Activated T-cell treated with anti-CD3 and anti-CD28 coated beads for 24 hours (primary cell): ENCODE measurements at regions not wholly inside any gene's neighbourhood (a gene's known extent, or its start where the extent isn't known, plus 50 kb on each side); places are given as distances from the start of the nearest gene placed in this dataset.
A peak's percentile ranks its signal among the peaks of the same experiment; 100 is the strongest.

Source experiments
- DNase-seq: peaks from one replicate; pipeline ENCODE4 v3.0.0-alpha.2; 2020; ENCODE audit warnings: low read depth

DNA sequence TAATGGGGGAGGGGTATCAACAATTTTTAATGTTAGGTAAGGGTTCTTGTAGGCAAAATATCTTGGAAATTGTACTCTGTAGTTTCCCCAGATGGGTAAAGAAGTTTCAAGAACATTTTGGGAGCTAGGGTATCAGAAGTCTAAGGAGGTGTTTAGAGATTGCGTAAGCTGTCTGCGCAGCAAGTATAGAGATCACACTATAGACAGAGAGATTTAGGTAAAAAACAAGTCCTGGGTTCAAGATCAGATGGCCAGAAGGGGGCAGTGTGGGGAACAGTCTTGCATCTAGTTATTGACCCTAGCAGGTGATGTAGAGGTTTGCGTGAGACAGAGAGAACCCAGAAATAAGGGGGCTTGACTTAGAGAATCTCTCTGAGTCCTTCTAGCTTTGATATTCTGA lies 80.8 kb downstream of the S1PR1 start:
- no peak for DNase-seq

GRCh38 chr1:101323535-101323934 lies 86.7 kb downstream of the S1PR1 start:
- no peak for DNase-seq

DNA sequence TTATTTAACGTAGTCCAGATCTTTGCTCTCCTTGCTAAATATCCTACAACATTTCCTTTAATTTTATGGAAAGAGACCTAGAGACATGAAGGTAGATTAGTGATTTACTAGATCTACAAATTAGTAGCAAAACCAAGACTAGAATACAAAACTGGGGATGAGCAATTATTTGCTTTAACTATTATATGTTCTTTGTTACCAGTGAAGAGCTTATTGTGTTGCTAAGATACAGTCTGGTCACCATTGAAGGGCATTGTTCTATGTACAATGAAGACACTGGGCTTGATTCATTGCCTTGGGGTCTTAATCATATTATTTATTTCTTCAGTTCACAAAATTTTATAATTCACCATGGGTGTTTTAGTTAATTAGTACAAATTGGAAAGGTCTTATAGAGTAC lies 88.3 kb downstream of the S1PR1 start:
- DNase-seq: no peak

DNA sequence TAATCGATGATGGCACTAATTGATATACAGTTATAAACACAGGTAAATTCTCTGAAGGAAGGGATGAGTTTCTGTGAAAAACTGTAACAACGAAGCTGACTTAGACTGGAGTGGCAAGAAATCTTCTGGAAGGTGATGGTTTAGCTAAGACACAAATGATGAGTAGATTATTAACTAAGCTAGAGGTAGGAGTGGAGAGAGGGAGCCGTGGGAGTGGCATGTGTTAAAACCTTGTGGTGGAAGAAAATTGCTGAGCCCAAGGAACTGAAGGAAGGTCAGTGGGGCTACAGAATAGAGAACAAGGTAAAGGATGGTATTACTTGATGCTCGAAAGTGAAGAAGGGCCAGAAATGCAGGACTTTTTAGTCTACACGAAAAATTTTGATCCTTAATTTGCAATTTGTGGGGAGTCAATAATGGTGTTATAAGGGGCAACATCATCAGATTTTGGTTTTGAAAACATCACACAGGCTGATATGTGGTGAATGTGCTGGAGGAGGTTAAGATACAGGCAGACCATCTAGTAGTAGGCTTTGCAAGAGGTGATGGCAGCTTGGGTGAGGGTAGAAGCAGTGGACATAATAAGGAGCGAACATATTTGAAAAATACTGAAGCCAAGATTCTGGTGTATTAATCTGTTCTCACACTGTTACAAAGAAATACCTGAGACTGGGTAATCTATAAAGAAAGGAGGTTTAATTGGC lies 93.8 kb downstream of the S1PR1 start:
- DNase-seq: no peak

- no peak for DNase-seq
Measured at GRCh38 chr1:101331794-101332193, 95.0 kb downstream of the S1PR1 start.

GRCh38 chr1:101332633-101333032 lies 95.8 kb downstream of the S1PR1 start:
- no peak for DNase-seq

GRCh38 chr1:101333186-101333585 lies 96.4 kb downstream of the S1PR1 start:
- no peak for DNase-seq

DNA sequence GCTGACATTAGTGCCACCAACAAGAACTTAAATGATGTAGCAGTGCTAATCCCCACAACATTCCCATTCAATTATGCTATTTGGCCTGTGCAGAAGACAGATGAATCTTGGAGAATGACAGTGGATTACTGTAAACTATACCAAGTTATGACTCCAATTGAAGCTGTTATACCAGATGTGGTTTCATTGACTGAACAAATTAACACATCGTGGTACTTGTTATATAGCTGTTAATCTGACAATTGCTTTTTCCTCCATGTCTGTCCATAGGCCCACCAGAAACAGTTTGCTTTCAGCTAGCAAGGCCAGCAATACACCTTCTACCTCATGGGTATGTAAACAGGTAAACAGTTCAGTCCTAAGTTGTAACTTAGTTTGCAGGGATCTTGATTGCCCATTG lies 101.1 kb downstream of the S1PR1 start:
- no peak for DNase-seq

DNA sequence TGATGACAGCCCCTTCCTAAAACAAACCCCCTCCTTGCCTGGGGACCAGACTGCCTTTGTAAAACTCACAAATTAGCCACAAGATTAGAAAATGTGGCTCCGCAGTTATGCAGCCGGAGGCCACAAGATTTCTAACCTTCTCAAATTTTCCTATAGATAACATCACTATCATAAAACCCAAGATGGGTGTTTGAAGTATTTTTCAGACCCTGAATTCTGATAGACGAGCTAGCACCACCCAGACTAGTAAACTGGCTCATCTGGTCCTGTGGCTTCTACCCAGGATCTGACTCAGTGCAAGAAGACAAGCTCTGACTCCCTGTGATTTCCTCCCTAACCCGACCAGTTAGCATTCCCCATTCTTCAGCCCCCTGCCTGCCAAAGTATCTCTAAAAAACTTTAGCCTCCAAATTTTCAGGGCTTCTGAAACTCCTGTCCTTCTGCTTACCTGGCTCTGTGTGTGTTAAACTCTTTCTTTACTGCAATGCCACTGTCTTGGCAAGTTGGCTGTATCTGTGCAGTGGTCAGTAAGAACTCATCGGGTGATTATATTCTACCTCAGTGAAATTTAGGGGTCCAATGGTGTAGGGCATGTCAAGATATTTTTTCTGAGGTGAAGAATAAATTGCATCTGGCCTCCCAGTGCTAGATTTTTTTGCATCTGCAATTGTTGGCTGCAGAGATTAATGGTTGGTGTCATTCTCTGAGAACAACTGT lies 102.1 kb downstream of the S1PR1 start:
- no peak for DNase-seq

DNA sequence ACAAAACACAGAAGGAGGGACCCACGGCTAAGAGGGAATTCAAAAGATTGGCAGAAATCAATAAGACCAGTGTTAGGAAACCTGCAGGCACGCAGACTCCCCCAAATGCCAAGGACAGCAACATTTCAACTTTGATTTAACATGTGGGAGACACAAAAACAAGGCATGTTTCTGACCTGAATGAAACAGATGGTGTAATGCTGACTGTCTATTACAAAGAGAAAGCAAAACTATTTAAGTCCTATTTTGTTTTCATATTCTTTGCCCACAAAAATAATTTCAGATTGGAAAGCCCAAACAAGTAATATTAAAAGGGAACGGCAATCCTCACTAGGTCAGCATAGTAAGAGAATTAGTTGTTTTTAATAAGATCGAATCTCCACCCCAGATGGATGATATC lies 107.9 kb downstream of the S1PR1 start:
- no peak for DNase-seq

DNA sequence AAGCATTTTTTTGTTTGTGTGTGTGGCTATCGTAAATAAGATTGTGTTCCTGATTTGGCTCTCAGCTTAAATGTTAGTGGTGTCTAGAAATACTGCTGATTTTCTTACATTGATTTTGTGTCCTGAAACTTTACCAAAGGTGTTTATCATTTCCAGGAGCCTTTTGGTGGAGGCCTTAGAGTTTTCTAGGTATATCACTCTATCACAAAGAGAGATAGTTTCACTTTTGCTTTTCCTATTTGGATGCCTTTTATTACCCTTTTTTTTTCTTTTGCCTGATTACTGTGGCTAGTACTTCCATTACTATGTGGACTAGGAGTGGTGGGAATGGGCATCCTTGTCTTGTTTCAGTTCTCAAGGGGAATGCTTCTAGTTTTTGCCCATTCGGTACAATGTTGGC lies 109.6 kb downstream of the S1PR1 start:
- no peak for DNase-seq

GRCh38 chr1:101356013-101356412 lies 119.2 kb downstream of the S1PR1 start:
- DNase-seq: no peak

- no peak for DNase-seq
Measured at GRCh38 chr1:101356604-101357443, 120.0 kb downstream of the S1PR1 start.

DNA sequence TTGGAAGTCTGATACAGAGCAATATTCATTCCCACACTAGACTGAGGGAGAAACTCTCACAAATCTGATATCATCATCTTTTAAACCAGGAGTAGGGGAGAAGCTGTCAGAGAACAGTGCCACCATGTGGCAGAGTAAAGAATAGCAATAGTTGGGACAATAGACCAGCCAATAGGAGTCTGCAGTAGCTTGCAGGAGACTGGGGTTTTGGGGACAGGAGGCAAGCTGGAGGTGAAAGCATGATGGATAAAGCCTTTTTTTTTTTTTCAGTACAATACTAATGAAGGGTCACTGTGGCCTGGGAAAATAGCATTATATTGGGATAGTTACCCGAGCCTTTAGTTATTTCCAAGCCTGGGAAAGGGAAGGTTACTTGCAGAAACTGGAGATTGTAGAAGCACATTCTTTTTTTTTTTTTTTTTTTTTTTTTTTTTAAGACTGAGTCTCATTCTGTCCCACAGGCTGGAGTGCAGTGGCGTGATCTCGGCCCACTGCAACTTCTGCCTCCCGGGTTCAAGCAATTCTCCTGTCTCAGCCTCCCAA lies 120.7 kb downstream of the S1PR1 start:
- peak; percentile 71 for DNase-seq

DNA sequence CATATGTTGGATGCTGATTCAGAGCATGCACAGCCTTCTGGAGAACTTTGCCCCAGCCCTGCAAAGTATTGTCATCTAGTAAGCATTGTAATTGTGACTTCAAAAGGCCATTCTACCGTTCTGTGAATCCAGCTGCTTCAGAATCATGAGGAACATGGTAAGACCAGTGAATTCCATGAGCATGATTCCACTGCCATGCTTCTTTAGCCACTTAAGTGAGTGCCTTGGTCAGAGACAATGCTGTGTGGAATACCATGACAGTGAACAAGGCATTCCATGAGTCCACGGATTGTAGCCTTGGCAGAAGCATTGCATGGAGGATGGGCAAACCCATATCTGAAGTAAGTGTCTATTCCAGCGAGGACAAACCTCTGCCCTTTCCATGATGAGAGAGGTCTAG lies 123.7 kb downstream of the S1PR1 start:
- no peak for DNase-seq

- no peak for DNase-seq
Measured at GRCh38 chr1:101363891-101364318, 127.1 kb downstream of the S1PR1 start.

- no peak for DNase-seq
Measured at GRCh38 chr1:101364370-101365120, 127.7 kb downstream of the S1PR1 start.

GRCh38 chr1:101365186-101365585 lies 128.4 kb downstream of the S1PR1 start:
- DNase-seq: no peak

DNA sequence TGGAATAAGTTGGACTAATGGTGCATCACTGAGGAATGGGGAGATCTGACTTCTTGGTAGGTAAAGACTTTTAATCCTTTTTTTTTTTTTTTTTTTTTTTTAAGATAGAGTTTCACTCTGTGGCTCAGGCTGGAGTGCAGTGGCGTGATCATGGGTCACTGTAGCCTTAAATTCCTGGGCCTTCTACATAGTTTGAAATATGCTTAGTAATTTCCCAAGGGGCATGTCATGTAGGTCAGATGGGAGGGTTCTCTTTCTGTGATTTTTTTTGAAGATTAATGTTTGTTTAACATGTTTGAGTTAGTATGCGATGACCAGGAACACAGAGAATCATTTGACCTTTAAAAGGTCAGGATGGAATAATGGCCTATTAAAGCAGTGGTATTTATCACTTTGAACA lies 129.1 kb downstream of the S1PR1 start:
- DNase-seq: no peak

DNA sequence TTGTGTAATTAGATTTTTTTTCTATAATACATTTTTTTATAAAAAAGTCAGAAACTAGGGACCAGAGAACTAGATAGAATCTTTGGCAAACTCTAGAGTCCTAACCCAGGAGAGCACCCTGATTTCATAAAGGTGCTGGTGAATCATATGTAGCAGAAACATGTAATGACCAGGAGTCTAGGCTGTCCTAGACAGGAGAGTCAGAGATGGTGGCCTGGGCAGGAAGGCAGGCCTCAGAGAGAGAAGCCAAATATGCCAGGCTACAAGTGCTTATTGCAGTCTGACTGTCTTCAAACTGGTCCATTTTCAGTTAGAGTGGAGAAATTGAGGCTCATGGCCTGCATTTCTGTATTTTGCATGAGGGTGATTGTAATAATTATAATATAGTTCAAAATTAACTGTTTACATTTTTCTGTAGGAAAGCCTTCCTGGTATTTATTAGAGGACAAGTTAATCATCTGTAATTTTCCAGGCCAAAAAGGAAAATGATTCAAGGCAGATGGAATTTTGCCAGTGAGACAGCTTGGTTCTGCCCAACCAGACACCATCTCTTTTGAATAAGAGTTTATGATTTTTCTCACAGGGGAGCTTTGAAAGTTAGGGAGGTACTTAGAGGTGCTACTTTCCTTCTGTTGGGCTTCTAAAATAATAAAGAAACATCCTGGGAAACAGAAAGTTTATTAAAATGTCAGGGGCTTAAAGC lies 129.8 kb downstream of the S1PR1 start:
- DNase-seq: no peak

DNA sequence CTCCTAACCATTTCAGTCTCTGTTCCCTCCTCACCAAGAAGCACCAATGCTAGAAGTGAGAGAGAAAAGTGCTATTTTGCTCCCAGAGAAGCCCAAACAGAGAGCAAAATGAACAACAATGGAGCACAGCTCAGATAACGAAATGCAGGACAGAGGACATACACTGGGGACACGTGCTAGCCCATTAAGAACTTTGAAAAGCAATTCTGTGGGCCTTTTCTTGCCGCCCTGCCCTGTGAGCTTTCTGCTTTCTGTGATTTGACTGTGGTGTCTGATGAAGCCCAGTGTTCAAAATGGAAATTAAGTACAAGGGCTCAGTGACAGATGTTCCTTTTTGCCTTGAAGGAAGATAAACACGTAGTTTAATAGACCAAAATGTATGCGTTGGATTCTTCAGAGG lies 130.8 kb downstream of the S1PR1 start:
- no peak for DNase-seq
